GM12865 (cell line): ENCODE measurements at regions not wholly inside any gene's neighbourhood (a gene's known extent, or its start where the extent isn't known, plus 50 kb on each side); places are given as distances from the start of the nearest gene placed in this dataset.

ENCODE experiments used
- DNase-seq: peaks from one replicate; pipeline ENCODE4 v3.0.0; 2010; ENCODE audit warnings: low read depth
- H3K4me3 ChIP-seq: 2 replicates; pipeline ENCODE4 v1.5.1; 2011; ENCODE audit warnings: mild to moderate bottlenecking, low read depth, low read length, control low read depth
- CTCF ChIP-seq: IDR thresholded peaks from 2 replicates; pipeline ENCODE4 v1.5.1; 2011; ENCODE audit warnings: low read length, control low read depth, low read depth, inconsistent platforms; ENCODE audit not compliant: insufficient read depth; ENCODE audit errors: missing control alignments

- TF ChIP-seq CTCF = no peak
- DNase-seq = no peak
- no peak overlapping the region for H3K4me3 ChIP-seq
Measured at GRCh38 chr10:47053081-47053798, 142.0 kb downstream of the PTPN20 start.

- H3K4me3 ChIP-seq = no peak overlapping the region
- no peak for TF ChIP-seq CTCF
- no peak for DNase-seq
Measured at GRCh38 chr10:47054974-47055373, 143.7 kb downstream of the PTPN20 start.

GRCh38 chr10:47055386-47056246 lies 144.4 kb downstream of the PTPN20 start:
- TF ChIP-seq CTCF = no peak
- DNase-seq = no peak
- no peak overlapping the region for H3K4me3 ChIP-seq

- no peak overlapping the region for H3K4me3 ChIP-seq
- no peak for DNase-seq
- TF ChIP-seq CTCF = no peak
Measured at GRCh38 chr10:47056247-47056510, 145.0 kb downstream of the PTPN20 start.

GRCh38 chr10:47057471-47057870 lies 146.2 kb downstream of the PTPN20 start:
- no peak for TF ChIP-seq CTCF
- H3K4me3 ChIP-seq = no peak overlapping the region
- DNase-seq = no peak

- no peak for TF ChIP-seq CTCF
- no peak overlapping the region for H3K4me3 ChIP-seq
- DNase-seq = no peak
Measured at GRCh38 chr10:47058032-47058702, 146.9 kb downstream of the PTPN20 start.
